Panc1 (cell line): ENCODE measurements at regions not wholly inside any gene's neighbourhood (a gene's known extent, or its start where the extent isn't known, plus 50 kb on each side); places are given as distances from the start of the nearest gene placed in this dataset.

Experiments used
- ATAC-seq: fragments of 200-7000 bp; cut with Tn5 transposase; 2 replicates; pipeline ENCODE4 v1.9.1; 2020; ENCODE audit warnings: mild to moderate bottlenecking, moderate library complexity
- BruUV-seq: library from RNA; stranded (reverse); fragments of 400-500 nt; replicated peaks from 2 replicates; lab custom pipeline; 2021; lab: Mats Ljungman, UMichigan
- CTCF ChIA-PET: fragments of 300-600 bp; sonication (Branson Sonifier 250); formaldehyde crosslinking; loops from one replicate; lab custom pipeline; 2022; ENCODE audit warnings: antibody characterized with exemption; lab: Charles Lee
- POLR2A ChIA-PET: fragments of 300-600 bp; sonication (Branson Sonifier 250); formaldehyde crosslinking; loops from one replicate; lab custom pipeline; 2022; ENCODE audit warnings: antibody characterized with exemption; lab: Charles Lee
- DNase-seq: peaks from one replicate; pipeline ENCODE4 v3.0.0-alpha.2; 2010; ENCODE audit warnings: low read depth, low spot score
- H3K27ac ChIP-seq: 2 replicates; pipeline ENCODE4 v1.5.1; 2011; ENCODE audit warnings: mild to moderate bottlenecking, low read length, inconsistent platforms
- H3K27me3 ChIP-seq: fragments of 200-500 bp; sonication (Bioruptor generic); 2 replicates; pipeline ENCODE4 v1.6.0; 2014; ENCODE audit warnings: low read length, inconsistent platforms; ENCODE audit not compliant: control insufficient read depth, insufficient read depth
- H3K36me3 ChIP-seq: fragments of 200-500 bp; sonication (Bioruptor generic); 2 replicates; pipeline ENCODE4 v1.5.1; 2014; ENCODE audit warnings: inconsistent platforms, mild to moderate bottlenecking, low read length, moderate library complexity; ENCODE audit not compliant: control insufficient read depth, insufficient read depth
- H3K4me1 ChIP-seq: 2 replicates; pipeline ENCODE4 v1.5.1; 2011; ENCODE audit warnings: inconsistent platforms, mild to moderate bottlenecking, low read length, moderate library complexity; ENCODE audit not compliant: control insufficient read depth, insufficient read depth
- H3K4me3 ChIP-seq, 2 experiments: 2 replicates each; pipeline ENCODE4 v1.5.1; 2011 to 2012; ENCODE audit warnings: low read depth in 2 of 2, low read length in 2 of 2, mild to moderate bottlenecking in 2 of 2, inconsistent platforms in 1 of 2, moderate library complexity in 1 of 2
- H3K9me3 ChIP-seq: fragments of 200-500 bp; sonication (Bioruptor generic); 2 replicates; pipeline ENCODE4 v1.5.1; 2014; ENCODE audit warnings: low read depth, mild to moderate bottlenecking, inconsistent platforms, low read length, moderate library complexity; ENCODE audit not compliant: control insufficient read depth, insufficient read depth
- CTCF ChIP-seq: fragments of 450-650 bp; IDR thresholded peaks from 2 replicates; pipeline ENCODE4 v1.5.1; 2017; ENCODE audit warnings: mild to moderate bottlenecking
- POLR2AphosphoS5 ChIP-seq: IDR thresholded peaks from 2 replicates; pipeline ENCODE4 v1.6.1; 2012; ENCODE audit warnings: mild to moderate bottlenecking, low read depth, low read length, moderate library complexity
- REST ChIP-seq, 2 experiments: IDR thresholded peaks; 2 replicates each; pipeline ENCODE4 v1.6.1; 2011 to 2012; ENCODE audit warnings: low read depth in 2 of 2, control low read depth in 1 of 2, low read length in 1 of 2, mild to moderate bottlenecking in 1 of 2, moderate library complexity in 1 of 2; ENCODE audit not compliant: insufficient read depth in 1 of 2
- SIN3A ChIP-seq: IDR thresholded peaks from 2 replicates; pipeline ENCODE4 v1.6.1; 2012; ENCODE audit warnings: low read depth, mild to moderate bottlenecking, low read length, moderate library complexity, borderline replicate concordance; ENCODE audit not compliant: insufficient read depth
- TCF7L2 ChIP-seq: IDR thresholded peaks from 2 replicates; pipeline ENCODE4 v1.6.1; 2011; ENCODE audit warnings: mild to moderate bottlenecking, low read depth, low read length, inconsistent platforms
- in situ Hi-C: cut with HindIII; loops from 2 replicates; pipeline ENCODE4 v1.10.0; 2016; ENCODE audit warnings: low sequenced_read_pairs, low pct_unique_long_range_greater_than_20kb
- intact Hi-C: fragments of 100-400 bp; cut with micrococcal nuclease; formaldehyde crosslinking; loops from one replicate; pipeline ENCODE4 v1.10.0; 2022; ENCODE audit not compliant: unreplicated experiment

- Histone ChIP-seq H3K27ac (no peak overlapping the region), H3K4me1 (peaks cover 20% of the 10 kb centered on the region), H3K9me3 (no peaks in the 10 kb centered on the region), H3K36me3 (no peaks in the 10 kb centered on the region), H3K27me3 (no peaks in the 10 kb centered on the region), H3K4me3 (no peak overlapping the region)
- TF ChIP-seq TCF7L2 (no peak), POLR2AphosphoS5 (no peak), CTCF (no peak)
- CTCF ChIA-PET, result no interaction called here
- POLR2A ChIA-PET, result no interaction called here
- BruUV-seq, result no TSS peak
- in situ Hi-C loops, result no loop called here
- DNase-seq, result no peak
- ATAC-seq, result no peak
- intact Hi-C loops, result no loop called here
Measured at GRCh38 chr7:155211173-155211572, 86.5 kb upstream of the INSIG1 start.

GRCh38 chr7:155211761-155212160 is 85.9 kb upstream of the INSIG1 start:
- peaks cover 16% of the 10 kb centered on the region for H3K4me1 ChIP-seq
- H3K27ac ChIP-seq, result no peak overlapping the region
- CTCF ChIA-PET, result no interaction called here
- H3K27me3 ChIP-seq, result no peaks in the 10 kb centered on the region
- no peaks in the 10 kb centered on the region for H3K9me3 ChIP-seq
- no peak for TF ChIP-seq POLR2AphosphoS5
- TF ChIP-seq TCF7L2, result no peak
- no peak for TF ChIP-seq REST (IDR thresholded peaks at IDR 0.05; ENCODE audit: insufficient read depth in 1 of 2, low read depth in 2 of 2, low read length in 1 of 2)
- TF ChIP-seq SIN3A, result no peak
- TF ChIP-seq CTCF, result no peak
- DNase-seq (no peak), ATAC-seq (no peak)
- BruUV-seq, result no TSS peak
- no peaks in the 10 kb centered on the region for H3K36me3 ChIP-seq
- intact Hi-C loops (no loop called here), in situ Hi-C loops (no loop called here)
- no peak overlapping the region for H3K4me3 ChIP-seq
- POLR2A ChIA-PET, result interaction anchor here (0.6 kb wide), 1 partner anchor 61 kb away, joined by 6 read pairs; no protein-coding TSS in a partner anchor
